OCI-LY7 (cell line): ENCODE measurements at regions not wholly inside any gene's neighbourhood (a gene's known extent, or its start where the extent isn't known, plus 50 kb on each side); places are given as distances from the start of the nearest gene placed in this dataset.

Source experiments
- BruUV-seq: library from RNA; stranded (reverse); fragments of 400-500 nt; replicated peaks from 2 replicates; lab custom pipeline; 2021; lab: Mats Ljungman, UMichigan
- CTCF ChIA-PET: fragments of 300-600 bp; sonication (Branson Sonifier 250); formaldehyde crosslinking; loops from one replicate; lab custom pipeline; 2022; ENCODE audit warnings: antibody characterized with exemption; ENCODE audit not compliant: unreplicated experiment; lab: Charles Lee
- POLR2A ChIA-PET: fragments of 300-600 bp; sonication (Branson Sonifier 250); formaldehyde crosslinking; loops from one replicate; lab custom pipeline; 2022; ENCODE audit warnings: antibody characterized with exemption; lab: Charles Lee
- DNase-seq: peaks from one replicate; pipeline ENCODE4 v3.0.0-alpha.2; 2015; ENCODE audit warnings: low spot score
- H2AFZ ChIP-seq: fragments of 200-600 bp; sonication (generic), shearing (Covaris generic); 2 replicates; pipeline ENCODE4 v1.6.1; 2014; ENCODE audit warnings: mild to moderate bottlenecking, antibody characterized with exemption, low read length, moderate library complexity
- H3K27ac ChIP-seq: fragments of 200-600 bp; sonication (generic); 2 replicates; pipeline ENCODE4 v1.5.1; 2014; ENCODE audit warnings: mixed run types, low read depth, mild to moderate bottlenecking, moderate library complexity, low read length, inconsistent platforms; ENCODE audit not compliant: poor library complexity, severe bottlenecking
- H3K36me3 ChIP-seq: fragments of 200-600 bp; sonication (generic); 2 replicates; pipeline ENCODE4 v1.6.1; 2014; ENCODE audit warnings: mild to moderate bottlenecking, antibody characterized with exemption, low read length, moderate library complexity, mixed read lengths; ENCODE audit not compliant: insufficient read depth
- H3K4me1 ChIP-seq: fragments of 200-600 bp; sonication (generic); 2 replicates; pipeline ENCODE4 v1.5.1; 2014; ENCODE audit warnings: mild to moderate bottlenecking, low read length; ENCODE audit not compliant: insufficient read depth, poor library complexity, severe bottlenecking
- H3K4me2 ChIP-seq: fragments of 200-600 bp; sonication (generic); 2 replicates; pipeline ENCODE4 v1.6.1; 2014; ENCODE audit warnings: mild to moderate bottlenecking, low read length
- H3K4me3 ChIP-seq: fragments of 200-600 bp; sonication (generic); 2 replicates; pipeline ENCODE4 v1.5.1; 2014; ENCODE audit warnings: mild to moderate bottlenecking, low read depth, low read length; ENCODE audit not compliant: poor library complexity, severe bottlenecking
- H3K79me2 ChIP-seq: fragments of 200-600 bp; sonication (generic); 2 replicates; pipeline ENCODE4 v1.6.1; 2016; ENCODE audit warnings: low read depth, mild to moderate bottlenecking, low read length, moderate library complexity, mixed read lengths; ENCODE audit not compliant: insufficient read depth
- H3K9me2 ChIP-seq: fragments of 200-600 bp; sonication (generic); 2 replicates; pipeline ENCODE4 v1.6.1; 2016; ENCODE audit warnings: mild to moderate bottlenecking, low read length, mixed read lengths; ENCODE audit not compliant: insufficient read depth
- H3K9me3 ChIP-seq: fragments of 200-600 bp; sonication (generic); 2 replicates; pipeline ENCODE4 v1.6.1; 2014; ENCODE audit warnings: mild to moderate bottlenecking, mixed run types, low read length, mixed read lengths
- H4K20me1 ChIP-seq: fragments of 200-600 bp; sonication (generic); 2 replicates; pipeline ENCODE4 v1.6.1; 2014; ENCODE audit warnings: mild to moderate bottlenecking, antibody characterized with exemption, low read length, moderate library complexity, mixed read lengths; ENCODE audit not compliant: insufficient read depth
- EZH2phosphoT487 ChIP-seq: fragments of 200-600 bp; sonication (generic); IDR thresholded peaks from 2 replicates; pipeline ENCODE4 v1.6.1; 2018; ENCODE audit warnings: low read depth, borderline replicate concordance, mild to moderate bottlenecking, mixed run types, antibody characterized with exemption, low read length, moderate library complexity, mixed read lengths
- intact Hi-C: fragments of 100-400 bp; cut with micrococcal nuclease; formaldehyde crosslinking; loops from one replicate; pipeline ENCODE4 v1.10.0; 2022; ENCODE audit not compliant: unreplicated experiment
- TF ChIP-seq, protein P1 (sequence below): fragments of 200-600 bp; sonication (generic); conservative IDR thresholded peaks from 2 replicates; pipeline ENCODE4 v1.5.1; 2014; ENCODE audit warnings: mild to moderate bottlenecking, antibody characterized with exemption, low read length, moderate library complexity, mixed read lengths

DNA sequence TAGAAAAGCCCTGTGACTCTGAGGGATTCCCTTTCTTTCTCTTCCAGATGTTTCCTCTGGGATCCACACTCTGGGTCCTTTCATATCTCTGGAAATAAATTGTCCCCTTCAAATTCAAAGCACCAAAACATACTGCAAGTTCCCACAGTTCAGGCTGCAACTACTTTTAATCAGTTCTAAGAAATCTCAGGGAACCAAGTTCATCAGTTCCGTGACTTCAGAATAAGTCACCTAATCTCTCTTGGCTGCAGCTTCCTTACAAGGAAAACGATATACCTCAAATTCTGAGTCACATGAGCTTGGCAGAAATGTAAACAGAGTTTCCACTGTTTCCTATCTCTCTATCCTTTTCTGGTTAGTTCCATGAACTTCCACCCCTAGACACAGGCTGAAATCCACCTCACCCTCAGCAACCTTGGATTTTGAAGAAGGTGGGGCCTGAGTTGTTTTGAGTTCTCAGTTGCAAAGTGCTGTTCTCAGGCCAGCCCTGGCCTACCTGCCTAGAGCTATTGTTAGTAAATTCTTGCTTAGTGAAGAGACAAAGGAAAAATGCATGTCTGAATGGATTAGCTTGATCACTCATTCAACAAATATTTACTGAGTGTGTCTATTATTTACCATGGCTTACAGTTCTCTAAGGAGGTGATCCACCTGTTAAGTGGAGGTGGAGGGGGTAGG is 59.3 kb upstream of the IL6 start:
- Histone ChIP-seq H3K9me2 (no peaks in the 10 kb centered on the region), H3K27ac (no peak overlapping the region), H2AFZ (no peak overlapping the region), H3K79me2 (no peaks in the 10 kb centered on the region), H3K4me3 (no peak overlapping the region), H3K4me2 (no peak overlapping the region), H3K4me1 (no peaks in the 10 kb centered on the region), H3K36me3 (no peaks in the 10 kb centered on the region), H3K9me3 (no peaks in the 10 kb centered on the region), H4K20me1 (no peaks in the 10 kb centered on the region)
- CTCF ChIA-PET = no interaction called here
- intact Hi-C loops = no loop called here
- POLR2A ChIA-PET = interaction anchor here (0.9 kb wide), 1 partner anchor 11 kb away, joined by 4 read pairs; no protein-coding TSS in a partner anchor
- no peak for DNase-seq
- TF ChIP-seq, protein P1, sequence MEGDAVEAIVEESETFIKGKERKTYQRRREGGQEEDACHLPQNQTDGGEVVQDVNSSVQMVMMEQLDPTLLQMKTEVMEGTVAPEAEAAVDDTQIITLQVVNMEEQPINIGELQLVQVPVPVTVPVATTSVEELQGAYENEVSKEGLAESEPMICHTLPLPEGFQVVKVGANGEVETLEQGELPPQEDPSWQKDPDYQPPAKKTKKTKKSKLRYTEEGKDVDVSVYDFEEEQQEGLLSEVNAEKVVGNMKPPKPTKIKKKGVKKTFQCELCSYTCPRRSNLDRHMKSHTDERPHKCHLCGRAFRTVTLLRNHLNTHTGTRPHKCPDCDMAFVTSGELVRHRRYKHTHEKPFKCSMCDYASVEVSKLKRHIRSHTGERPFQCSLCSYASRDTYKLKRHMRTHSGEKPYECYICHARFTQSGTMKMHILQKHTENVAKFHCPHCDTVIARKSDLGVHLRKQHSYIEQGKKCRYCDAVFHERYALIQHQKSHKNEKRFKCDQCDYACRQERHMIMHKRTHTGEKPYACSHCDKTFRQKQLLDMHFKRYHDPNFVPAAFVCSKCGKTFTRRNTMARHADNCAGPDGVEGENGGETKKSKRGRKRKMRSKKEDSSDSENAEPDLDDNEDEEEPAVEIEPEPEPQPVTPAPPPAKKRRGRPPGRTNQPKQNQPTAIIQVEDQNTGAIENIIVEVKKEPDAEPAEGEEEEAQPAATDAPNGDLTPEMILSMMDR = no peak
- TF ChIP-seq EZH2phosphoT487 = no peak
- BruUV-seq = no TSS peak

GRCh38 chr7:22667187-22667561 is 59.8 kb upstream of the IL6 start:
- no peak for TF ChIP-seq EZH2phosphoT487
- TF ChIP-seq, protein P1 = no peak
- Histone ChIP-seq H3K36me3 (no peaks in the 10 kb centered on the region), H3K4me2 (no peak overlapping the region), H3K79me2 (no peaks in the 10 kb centered on the region), H4K20me1 (no peaks in the 10 kb centered on the region), H3K9me3 (no peaks in the 10 kb centered on the region), H3K4me3 (no peak overlapping the region), H3K27ac (no peak overlapping the region), H2AFZ (no peak overlapping the region), H3K9me2 (no peaks in the 10 kb centered on the region), H3K4me1 (no peaks in the 10 kb centered on the region)
- CTCF ChIA-PET = no interaction called here
- DNase-seq = no peak
- BruUV-seq = no TSS peak
- intact Hi-C loops = no loop called here
- POLR2A ChIA-PET = interaction anchor here (0.9 kb wide), 1 partner anchor 12 kb away, joined by 4 read pairs; no protein-coding TSS in a partner anchor

- intact Hi-C loops = no loop called here
- Histone ChIP-seq H3K4me3 (no peak overlapping the region), H3K4me2 (no peak overlapping the region), H2AFZ (no peak overlapping the region), H3K27ac (no peak overlapping the region), H4K20me1 (no peaks in the 10 kb centered on the region), H3K36me3 (no peaks in the 10 kb centered on the region), H3K9me3 (no peaks in the 10 kb centered on the region), H3K79me2 (no peaks in the 10 kb centered on the region), H3K4me1 (no peaks in the 10 kb centered on the region), H3K9me2 (no peaks in the 10 kb centered on the region)
- POLR2A ChIA-PET = no interaction called here
- TF ChIP-seq, protein P1 = no peak
- no peak for TF ChIP-seq EZH2phosphoT487
- no TSS peak for BruUV-seq
- no peak for DNase-seq
- CTCF ChIA-PET = no interaction called here
Measured at GRCh38 chr7:22666732-22667131, 60.3 kb upstream of the IL6 start.
